Stimulated activated CD8-positive, alpha-beta memory T cell treated with anti-CD3 and anti-CD28 coated beads, Interleukin-4, amount 100 ng/mL, for 48 hours (primary cell): ENCODE measurements at regions not wholly inside any gene's neighbourhood (a gene's known extent, or its start where the extent isn't known, plus 50 kb on each side); places are given as distances from the start of the nearest gene placed in this dataset.

Source experiments
- DNase-seq: peaks from one replicate; pipeline ENCODE4 v3.0.0-alpha.2; 2020

- no peak for DNase-seq
Measured at GRCh38 chr2:58911877-58912276, 670.8 kb upstream of the FANCL start.

- no peak for DNase-seq
Measured at GRCh38 chr2:58908501-58909154, 667.5 kb upstream of the FANCL start.

- no peak for DNase-seq
Measured at GRCh38 chr2:58907644-58908043, 666.5 kb upstream of the FANCL start.

DNA sequence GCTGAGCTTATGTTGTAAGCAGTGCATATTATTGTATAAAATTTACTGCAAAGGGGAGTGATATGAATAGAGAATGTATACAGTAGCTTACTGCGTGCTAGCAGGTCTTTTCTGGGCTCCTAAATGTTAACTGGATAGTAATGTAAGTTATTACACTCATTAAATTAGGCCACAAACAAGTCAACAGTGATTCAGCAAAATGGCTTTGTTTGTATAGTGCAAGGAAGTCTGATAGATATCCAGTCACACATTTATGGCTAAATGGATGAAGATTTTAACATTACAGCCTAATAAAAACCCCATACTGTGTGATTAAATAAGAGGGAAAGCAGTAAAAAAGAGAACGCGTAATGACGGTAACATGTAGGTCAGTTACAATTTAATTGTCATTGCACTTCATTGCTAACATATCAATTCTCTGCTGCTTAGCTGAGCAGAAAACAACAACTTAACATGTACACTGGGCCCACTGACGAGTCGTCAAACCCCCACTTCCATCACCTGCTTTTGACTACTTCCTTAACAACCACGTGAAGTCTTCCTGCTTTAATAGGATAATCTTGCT, 665.0 kb upstream of the FANCL start:
- DNase-seq: no peak

DNA sequence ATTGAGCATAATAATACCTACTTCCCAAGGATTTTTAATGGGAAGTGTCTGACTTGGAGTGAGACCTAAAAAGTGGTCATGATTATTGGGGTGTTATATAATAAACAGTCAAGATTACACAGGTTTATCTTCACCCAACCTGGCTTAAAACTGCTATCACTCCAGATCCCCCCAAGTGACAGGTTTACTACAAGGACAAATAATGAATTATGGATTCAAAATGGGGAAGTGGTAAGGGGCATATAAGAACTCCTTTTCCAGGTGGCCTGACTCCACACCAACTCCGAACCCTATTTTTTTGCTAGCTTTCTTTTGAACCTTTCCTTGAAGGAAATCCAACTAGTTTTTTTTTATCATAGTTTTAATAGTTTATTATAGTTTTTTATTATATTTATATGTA, 663.0 kb upstream of the FANCL start:
- no peak for DNase-seq

- DNase-seq: no peak
Measured at GRCh38 chr2:58903427-58903826, 662.3 kb upstream of the FANCL start.

GRCh38 chr2:58900246-58901027, 659.3 kb upstream of the FANCL start:
- DNase-seq: no peak

DNA sequence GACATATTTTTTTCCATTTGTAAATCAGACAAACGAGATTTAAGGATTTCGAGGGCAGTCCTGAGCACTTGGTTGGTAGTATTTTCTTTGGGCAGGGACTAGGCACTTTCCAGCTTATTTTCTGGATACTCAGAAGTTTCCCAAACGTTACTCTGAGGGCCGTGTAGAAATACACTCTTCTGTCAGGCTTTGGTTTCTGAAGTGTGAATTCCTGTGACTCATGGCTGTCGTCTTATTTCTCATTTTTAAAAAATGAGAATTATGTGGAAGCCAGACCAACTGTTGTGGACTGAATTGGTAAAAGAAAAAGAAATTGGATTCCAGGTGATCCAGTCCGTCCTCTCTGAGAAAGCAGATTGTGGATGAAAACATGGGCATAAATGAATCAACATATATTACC, 658.6 kb upstream of the FANCL start:
- no peak for DNase-seq

DNA sequence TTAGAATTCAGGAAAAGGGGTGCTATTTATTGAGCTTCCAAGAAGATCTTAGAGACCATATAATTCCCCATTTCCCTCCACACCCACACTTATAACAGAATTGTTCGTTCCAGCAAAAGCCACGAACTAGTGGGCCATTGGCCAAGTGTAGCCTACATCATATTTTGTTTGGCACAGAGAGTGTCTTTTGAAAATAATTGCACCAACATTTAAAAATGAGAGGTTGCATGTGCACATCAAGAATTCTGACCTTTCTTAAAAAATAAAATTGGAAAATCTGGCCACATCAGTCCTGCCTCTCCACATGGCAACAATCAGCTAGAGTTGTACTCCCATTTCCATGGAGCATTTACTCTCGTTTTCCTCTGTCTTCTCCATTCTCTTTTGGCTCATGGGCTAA, 655.5 kb upstream of the FANCL start:
- DNase-seq: no peak

DNA sequence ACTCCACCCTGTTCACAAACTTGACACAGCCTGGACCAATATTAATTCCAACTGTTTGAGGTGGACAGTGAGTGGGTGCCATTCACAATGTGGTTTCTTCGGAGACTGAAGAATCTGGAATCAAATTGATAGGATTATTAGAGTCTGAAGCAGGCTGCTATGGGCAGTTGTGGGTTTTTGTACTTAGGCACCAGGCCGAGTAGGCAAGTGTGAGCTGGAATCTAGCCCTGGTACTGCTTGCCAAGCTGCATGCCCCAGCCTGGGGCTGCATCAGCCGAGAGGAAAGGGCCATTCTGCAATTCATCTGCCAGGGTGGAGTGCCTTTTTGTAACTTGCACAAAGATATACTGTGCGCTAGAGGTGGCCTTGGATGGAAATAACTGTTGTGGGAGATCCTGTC, 654.7 kb upstream of the FANCL start:
- DNase-seq: no peak

GRCh38 chr2:58893656-58894351, 652.7 kb upstream of the FANCL start:
- no peak for DNase-seq

DNA sequence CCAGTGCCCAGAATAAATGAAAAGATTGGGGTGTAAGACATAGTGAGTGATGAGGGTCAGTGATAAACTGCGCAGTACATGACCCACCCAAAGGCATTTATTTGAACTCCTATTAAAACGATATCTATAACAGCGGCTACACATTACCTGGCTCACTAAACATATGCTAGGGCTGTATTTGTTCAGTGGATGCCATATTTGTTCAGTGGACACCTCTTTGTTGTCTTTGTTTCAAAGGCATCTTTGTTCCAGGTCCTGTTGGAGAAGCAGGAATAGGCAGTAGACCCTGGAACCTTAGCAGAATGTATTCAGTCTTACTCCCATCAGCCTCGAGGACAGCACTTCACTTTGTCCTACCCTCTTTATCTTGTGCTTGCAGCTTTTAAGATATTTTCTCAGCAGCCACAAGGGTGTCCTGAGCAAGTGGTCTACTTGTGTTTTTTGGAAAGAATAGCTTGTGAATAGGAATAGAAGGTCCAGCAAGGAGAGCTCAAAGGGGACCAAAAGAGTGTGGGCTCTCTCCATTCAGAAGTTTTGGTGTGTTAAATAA, 650.8 kb upstream of the FANCL start:
- no peak for DNase-seq

- no peak for DNase-seq
Measured at GRCh38 chr2:58890865-58891525, 649.9 kb upstream of the FANCL start.

DNA sequence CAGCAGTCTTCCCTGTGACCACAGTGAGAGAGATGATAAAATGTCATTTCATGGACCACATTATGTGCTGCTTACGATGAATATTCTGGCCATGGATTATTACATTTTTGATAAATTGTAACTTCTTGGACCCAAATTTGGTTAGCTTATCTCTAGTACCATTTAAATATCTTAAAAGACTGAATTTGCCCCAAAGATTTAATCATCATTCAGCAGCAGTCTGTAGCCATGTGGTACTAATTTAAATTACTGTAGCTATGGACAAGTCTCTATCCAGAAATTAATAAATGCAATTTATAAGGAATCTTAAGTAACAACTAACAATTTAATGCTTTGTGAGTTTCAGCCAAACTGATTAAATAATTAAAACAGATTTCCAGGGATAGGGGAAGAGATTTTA, 644.9 kb upstream of the FANCL start:
- no peak for DNase-seq

- no peak for DNase-seq
Measured at GRCh38 chr2:58879834-58880233, 638.7 kb upstream of the FANCL start.

DNA sequence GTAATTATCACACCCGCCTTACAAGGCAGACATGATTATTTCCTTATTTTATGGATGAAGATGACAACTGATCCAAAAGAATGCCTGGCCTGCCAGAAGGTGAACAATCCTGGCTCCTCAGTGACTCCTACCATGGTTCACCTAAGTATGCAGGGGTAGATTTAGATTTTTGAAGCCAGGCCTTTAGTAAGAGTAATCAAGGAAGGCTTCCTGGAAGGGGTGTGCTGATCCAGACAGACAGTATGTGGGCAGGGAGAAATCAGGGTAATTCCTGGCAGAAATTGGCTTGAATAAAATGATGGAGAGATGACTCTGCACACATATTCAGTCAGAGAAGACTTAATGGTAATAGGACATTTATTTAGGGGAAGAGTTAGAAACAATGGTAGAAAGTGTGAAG, 637.7 kb upstream of the FANCL start:
- no peak for DNase-seq

DNA sequence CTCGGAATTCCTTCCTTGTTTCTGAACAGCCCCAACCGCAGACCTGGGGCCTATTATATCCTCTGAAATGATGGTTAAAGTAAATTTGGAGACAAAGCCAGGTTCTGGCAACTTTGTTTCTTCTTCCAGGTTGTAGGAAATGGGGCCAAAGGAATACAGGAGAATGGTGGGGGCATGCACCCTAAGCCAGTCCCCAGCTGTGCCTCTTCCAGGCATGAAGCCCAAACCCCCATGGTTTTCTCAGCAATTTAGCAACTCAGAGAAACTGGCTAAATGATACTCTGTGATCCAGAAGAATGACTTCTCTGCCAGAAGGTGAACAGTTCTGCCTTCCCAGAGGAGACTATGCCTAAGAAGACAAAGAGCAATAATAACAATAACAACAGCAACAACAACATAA, 635.0 kb upstream of the FANCL start:
- no peak for DNase-seq

DNA sequence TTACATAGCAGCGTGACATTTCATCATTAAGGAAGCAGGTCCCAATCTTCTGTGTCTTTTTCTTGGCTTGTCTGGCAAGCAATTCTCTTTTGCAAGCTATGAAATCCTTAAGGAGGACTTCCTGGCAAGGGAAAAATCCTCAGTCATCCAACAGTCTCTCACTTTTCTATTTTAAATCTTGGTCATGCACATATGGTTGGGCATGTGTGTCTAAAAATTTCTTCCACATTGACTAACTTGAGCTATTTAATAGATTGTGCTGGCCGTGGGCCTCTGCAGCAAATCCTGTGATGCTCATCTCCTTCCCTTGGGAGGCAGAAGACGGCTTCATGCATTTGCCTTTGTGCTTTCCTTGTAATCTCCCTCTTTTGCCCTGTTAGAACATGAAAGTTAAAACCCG, 634.3 kb upstream of the FANCL start:
- DNase-seq: no peak

- no peak for DNase-seq
Measured at GRCh38 chr2:58871469-58872142, 630.5 kb upstream of the FANCL start.

GRCh38 chr2:58870704-58871103, 629.6 kb upstream of the FANCL start:
- no peak for DNase-seq

DNA sequence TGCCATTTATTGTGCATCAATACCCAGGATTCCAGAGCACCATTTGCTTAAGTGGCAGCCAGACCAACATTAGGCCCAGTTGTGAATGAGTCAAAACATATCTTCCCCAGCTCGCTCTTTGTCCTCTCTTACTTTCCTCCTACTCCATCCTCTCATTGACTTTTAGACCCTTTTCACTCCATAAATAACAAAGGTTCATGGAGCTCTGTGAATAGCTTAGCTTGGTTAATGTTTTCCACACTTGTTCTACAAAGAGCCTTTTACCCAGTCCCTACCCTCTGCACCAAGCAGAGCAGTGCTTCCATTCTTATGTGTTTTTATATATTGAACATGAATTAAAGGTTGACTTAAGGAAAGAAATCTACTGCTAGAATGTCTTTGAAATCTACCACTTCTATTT, 625.8 kb upstream of the FANCL start:
- DNase-seq: no peak

- no peak for DNase-seq
Measured at GRCh38 chr2:58866527-58866926, 625.4 kb upstream of the FANCL start.
